Suprapubic skin (tissue), 4 donors: ENCODE measurements at regions not wholly inside any gene's neighbourhood (a gene's known extent, or its start where the extent isn't known, plus 50 kb on each side); places are given as distances from the start of the nearest gene placed in this dataset.

Experiments
- CTCF ChIP-seq, 2 donors: fragments of 200-600 bp in 1 of 2; fragments of 450-650 bp in 1 of 2; sonication (generic) in 1 of 2; IDR thresholded peaks; one replicate each; pipeline ENCODE4 v1.5.1; 2016 to 2019; ENCODE audit warnings: antibody characterized with exemption in 2 of 2, mild to moderate bottlenecking in 1 of 2, moderate library complexity in 1 of 2
- EP300 ChIP-seq: sonication (generic); formaldehyde crosslinking; IDR thresholded peaks from one replicate; pipeline ENCODE4 v1.6.1; 2017; ENCODE audit warnings: antibody characterized with exemption
- POLR2AphosphoS5 ChIP-seq, 3 donors: sonication (generic); formaldehyde crosslinking; IDR thresholded peaks; one replicate each; pipeline ENCODE4 v1.6.1; 2017; ENCODE audit warnings: antibody characterized with exemption in 3 of 3

DNA sequence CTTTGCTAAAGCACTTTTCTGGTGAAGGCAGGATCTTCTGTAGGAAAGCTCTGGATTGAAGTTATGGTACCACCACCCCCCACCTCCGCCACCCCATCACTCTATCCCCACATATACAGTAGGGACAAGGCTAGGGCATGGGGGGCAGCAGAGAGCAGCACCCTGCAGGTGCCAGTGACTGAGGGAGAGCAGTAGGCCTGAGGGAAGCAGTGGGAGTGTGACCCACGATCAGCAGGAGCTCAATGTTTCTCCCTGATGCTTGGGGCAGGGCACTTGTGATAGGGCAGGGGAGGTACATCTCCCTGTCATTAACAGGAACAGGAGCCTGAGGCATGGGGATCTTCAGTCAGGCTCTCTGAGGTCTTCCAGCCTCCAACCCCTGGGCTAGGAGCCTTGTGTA lies 121.6 kb downstream of the ZFP36L2 start:
- no peak for TF ChIP-seq CTCF (IDR thresholded peaks at IDR 0.05)
- no peak for TF ChIP-seq EP300
- no peak for TF ChIP-seq POLR2AphosphoS5 (IDR thresholded peaks at IDR 0.05)
